AG08396 (cell line): ENCODE measurements at regions not wholly inside any gene's neighbourhood (a gene's known extent, or its start where the extent isn't known, plus 50 kb on each side); places are given as distances from the start of the nearest gene placed in this dataset.
A peak's percentile ranks its signal among the peaks of the same experiment; 100 is the strongest.
"Not testable (repeated sequence)": the region's sequence is repeated elsewhere in the genome, so short reads cannot be mapped to it uniquely, and the experiment has no call there.

Experiments used
- DNase-seq: peaks from one replicate; pipeline ENCODE4 v3.0.0; 2012; ENCODE audit warnings: low spot score, mixed read lengths

DNA sequence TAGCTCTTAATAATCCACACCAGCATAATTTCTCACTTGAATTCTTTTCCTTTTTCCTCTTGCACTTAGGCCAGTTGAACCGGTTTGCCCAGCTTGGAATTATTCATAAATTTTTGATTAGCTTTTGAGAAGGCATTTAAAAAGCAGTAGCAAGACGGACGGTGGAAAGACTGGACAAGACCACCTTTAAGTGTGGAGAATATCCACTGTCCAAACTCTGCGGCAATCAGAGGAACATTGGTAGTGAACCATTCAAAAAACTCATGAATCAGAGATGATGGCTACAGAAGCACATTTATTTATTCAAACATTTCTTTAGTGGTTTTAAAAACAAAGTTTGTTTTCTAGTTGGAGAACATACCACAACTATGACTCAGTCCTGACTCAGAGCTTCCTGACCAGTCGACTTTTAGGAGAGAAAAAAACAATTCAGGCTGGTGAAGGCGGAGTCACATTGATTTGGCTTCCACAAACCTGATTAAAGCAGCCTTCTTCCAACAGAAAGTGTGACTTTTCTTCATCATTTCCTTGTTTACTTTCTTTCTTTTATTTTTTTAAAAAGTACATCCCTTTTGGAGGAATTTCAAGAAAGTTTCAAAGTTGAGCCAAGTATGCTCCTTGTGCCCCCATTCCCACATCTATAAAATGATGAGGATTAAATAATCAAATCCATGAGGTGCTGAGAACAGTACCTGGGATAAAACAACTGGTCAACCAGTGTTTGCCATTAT, 128.8 kb downstream of the ADSS2 start:
- DNase-seq = peak; percentile 80

DNA sequence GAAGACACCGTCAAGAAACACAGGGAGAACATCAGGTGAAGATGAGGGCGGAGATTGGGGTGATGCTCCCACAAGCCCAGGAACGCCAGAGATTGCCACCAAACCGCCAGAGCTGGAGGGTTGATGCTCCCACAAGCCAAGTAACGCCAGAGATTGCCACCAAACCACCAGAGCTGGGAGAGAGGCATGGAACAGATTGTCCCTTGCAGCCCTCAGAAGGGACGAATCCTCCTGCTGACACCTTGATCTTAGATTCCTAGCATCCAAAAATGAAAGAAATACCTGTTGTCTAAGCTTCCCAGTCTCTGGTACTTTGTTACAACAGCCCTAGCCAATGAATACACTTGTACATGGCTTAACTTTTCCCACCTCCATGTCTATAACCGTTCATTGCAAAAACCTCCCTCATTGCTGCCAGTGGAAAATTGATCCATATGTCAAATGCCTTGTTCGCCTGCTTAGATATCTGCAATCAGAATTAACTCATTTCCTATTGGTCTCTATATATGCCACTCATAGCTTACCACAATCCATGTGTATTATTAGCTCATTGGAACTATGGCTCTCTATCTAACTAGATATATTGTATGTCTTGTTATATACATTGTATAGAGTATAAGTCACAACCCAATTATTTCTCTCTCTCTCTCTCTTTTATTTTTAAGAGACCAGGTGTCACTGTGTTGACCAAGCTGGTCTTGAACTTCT, 127.4 kb downstream of the ADSS2 start:
- no peak for DNase-seq

- no peak for DNase-seq
Observed at GRCh38 chr1:244325056-244325758, 126.5 kb downstream of the ADSS2 start.

GRCh38 chr1:244326757-244327156, 125.0 kb downstream of the ADSS2 start:
- DNase-seq = no peak

DNA sequence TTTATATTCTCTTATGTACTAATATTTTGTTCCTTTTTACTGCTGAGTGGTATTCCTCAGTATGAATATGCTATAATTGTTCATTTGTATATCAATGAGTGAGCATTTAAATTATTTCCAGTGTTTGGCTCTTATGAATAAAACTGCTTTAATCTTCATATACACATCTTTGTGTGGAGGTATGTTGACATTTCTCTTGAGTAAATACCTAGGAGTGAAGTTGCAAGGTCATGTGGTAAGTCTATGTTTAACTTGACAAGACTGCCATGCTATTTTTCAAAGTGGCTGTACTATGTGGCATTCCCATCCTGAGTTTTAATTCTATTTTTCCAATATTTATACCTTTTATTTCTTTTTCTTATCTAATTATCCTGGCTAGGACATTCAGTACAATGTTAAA, 124.2 kb downstream of the ADSS2 start:
- no peak for DNase-seq

DNA sequence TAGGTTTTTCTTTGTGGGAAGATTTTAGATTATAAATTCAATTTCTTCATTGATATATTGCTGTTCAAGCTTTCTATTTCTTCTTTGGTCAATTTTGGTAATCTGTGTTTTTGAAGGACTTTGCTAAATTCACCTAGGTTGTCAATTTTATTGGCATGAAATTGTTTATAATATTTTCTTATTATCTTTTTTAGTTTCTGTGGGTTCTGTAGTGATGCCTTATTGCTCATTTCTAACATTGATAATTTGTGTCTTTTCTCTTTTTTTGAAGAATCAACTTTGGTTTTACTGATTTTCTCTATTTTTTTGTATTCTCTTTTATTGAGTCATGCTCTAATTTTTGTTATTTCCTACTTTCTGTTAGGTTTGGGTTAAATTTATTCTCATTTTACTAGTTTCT, 123.2 kb downstream of the ADSS2 start:
- DNase-seq = no peak

DNA sequence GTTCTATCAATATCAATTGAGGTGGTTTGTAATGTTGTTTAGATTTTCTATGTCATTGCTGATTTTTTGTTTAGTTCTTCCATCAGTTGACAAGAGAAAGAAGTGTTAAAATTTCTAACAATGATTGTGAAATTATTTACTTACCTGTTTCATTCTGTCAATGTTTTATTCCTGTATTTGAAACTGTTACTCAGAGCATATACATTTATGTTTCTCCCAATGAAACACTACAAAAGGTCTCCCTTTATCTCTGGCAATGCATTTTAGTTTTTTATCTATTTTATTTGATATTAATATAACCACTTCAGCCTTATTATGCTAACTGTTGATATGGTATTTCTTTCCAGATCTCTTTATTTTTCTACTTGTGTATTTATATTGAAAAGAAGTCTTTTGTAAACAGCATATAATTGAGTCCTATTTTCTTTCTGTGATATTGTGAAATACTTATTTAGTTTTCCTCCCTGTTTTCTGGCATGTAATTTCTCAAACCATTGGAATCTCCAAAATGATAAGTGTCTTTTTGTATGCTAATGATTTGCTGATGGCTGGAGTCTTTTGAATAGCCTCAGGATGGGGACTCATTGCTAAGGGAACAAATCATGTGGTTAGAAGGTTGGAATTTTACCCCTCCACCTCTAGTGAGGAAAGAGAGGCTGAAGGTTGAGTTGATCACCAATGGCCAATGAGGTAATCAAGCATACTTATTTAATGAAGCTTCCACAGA, 122.0 kb downstream of the ADSS2 start:
- no peak for DNase-seq

DNA sequence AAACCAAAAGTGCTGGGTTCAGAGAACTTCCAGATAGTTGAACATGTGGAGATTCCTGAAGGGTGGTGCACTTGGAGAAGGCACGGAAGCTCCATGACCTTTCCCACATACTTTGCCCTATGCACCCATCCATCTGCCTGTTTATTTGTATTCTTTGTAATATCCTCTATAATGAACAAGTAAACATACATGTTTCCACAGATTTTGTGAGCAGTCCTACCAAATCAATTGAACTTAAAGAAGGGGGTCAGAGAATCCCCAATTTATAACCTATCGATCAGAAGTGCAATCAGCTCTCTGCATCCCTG, 121.4 kb downstream of the ADSS2 start:
- no peak for DNase-seq

DNA sequence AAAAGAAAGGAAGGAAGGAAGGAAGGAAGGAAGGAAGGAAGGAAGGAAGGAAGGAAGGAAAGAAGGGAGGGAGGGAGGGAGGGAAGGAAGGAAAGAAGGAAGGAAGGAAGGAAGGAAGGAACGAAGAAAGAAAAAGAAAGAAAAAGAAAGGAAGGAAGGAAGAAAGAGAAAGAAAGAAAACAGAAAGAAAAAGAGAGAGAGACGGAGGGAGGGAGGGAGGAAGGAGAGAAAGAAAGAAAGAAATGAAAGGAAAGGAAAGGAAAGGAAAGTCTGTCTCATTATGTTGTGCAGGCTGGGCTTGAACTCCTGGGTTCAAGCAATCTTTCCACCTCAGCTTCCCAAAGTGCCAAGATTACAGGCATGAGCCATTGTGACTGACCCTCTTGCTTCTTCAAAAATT, 118.9 kb downstream of the ADSS2 start:
- DNase-seq = not testable (repeated sequence)

- not testable (repeated sequence) for DNase-seq
Observed at GRCh38 chr1:244334315-244334714, 117.4 kb downstream of the ADSS2 start.

GRCh38 chr1:244334842-244335241, 116.9 kb downstream of the ADSS2 start:
- DNase-seq = not testable (repeated sequence)

DNA sequence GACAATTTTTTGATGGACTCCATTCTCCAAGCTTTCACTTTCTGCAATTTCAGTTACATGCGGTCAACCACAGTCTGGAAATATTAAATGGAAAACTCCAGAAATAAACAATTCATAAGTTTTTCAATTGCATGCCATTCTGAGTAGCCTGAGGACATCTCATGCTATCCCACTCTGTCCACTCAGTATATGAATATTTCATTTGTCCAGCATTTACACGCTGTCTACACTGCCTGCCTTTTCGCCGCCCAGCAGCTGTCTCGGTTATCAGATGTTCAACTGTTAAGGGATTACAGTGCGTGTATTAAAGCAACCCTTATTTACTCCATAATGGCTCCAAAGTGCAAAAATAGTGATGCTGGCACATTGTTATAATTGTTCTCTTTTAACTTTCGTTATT, 116.3 kb downstream of the ADSS2 start:
- no peak for DNase-seq

DNA sequence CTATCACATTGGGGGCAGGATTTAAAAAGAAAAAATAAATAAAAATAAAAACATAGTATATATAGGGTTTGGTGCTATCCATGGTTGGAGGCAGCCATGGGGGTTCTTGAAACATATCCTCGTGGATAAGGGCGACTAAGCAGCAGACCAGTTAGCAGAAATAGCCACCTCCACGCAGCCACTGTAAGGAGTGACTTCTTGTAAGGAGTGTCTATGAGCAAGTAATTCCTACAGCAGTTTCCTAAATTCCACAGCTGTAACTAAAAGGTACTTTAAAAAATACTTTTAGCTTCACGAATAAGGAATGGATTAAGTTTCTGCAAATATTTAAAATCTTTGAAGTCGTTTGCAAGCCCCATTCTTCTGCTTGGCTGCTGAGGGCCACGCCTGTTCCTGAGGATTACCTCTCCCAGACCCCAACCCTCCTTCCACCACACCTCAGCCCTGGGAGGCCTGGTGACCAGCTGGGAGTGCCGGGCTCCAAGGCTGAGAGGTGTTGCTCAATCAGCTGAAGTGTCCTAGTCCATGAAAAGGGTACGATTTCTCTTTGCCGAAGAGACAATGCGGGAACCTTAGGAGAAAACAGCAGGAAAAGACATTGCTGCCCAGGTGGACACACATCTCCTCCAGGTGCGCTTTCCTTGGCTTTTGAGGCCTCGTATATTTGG, 115.3 kb downstream of the ADSS2 start:
- no peak for DNase-seq

DNA sequence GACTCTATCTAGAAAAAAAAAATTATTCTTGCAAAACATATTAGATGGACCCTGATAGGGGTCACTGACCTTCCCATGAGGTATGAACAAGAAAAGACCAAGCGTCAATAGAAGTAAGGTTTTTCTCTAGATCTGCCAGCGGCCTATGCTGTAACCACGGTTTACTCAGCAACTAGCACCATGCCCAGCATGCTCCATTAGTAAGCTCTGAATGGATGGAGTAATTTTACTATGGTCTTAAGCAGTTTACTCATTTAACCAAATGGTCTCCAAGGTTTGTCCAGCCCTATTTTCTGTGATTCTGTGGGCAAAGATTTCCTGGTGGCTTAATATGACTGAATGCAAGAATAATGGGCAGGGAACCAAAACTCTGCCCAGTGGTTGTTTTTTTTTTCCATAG, 113.9 kb downstream of the ADSS2 start:
- no peak for DNase-seq

DNA sequence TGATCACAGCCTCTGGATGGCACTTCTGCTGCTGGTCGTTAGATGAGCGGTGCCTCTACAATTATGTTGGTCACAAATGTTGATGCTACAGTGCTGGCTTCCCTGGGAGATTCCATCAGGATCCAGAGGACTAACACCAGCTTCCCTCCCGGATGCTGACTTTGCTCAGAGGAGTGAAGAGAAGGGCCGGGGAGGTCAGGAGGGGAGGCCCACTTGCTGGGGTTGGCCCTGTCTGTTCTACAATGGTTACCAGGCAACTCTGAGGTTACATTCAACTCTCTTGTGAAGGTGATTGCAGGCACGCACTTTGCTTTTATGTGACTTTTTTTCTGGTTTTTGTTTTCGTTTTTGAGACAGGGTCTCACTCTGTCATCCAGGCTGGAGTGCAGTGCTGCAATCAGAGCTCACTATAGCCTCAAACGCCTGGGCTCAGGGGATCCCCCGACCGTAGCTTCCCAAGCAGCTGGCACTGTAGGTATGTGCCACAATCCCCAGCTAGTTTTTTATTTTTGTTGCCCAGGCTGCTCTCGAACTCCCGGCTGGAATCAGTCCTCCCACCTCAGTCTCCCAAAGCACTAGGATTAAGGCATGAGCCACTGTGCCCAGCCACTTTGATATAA, 112.5 kb downstream of the ADSS2 start:
- DNase-seq = no peak

DNA sequence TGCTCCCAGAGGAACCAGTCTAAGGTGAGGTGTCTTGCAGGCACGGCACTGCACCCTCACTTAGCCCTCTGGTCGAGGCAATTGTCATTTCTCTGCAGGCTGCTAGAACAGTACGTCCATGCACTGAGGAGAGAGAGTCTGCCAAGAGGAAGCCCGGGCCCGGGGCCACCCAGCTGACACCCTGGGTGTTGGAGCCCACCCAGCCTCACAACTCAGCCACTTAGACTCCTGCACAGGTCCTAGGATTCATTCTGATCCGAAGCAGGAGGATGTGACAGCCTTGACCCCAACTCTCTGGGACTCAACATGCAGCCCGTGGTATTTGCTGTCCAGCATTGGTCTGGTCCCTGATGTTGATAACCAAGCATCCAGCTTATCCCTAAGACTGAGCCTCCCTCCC, 111.9 kb downstream of the ADSS2 start:
- DNase-seq = no peak

DNA sequence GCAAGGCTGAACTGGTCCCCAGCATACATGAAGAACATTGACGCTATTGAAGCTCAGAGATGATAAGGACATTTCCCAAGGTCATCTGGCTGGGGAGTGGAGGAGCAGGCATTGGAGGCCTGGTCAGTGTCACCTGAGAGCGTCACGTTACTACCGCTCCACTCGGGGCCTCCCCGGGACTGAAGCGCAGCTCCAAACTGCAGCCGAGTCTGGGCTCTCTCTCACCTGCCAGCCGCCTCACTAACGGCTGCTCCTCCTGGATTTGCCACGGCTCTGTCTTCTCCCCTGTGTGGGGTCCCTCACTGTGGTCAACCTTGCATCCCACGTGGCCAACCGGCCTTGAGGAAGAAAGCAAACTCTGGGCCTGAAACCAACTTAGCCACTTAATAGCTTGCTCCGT, 111.3 kb downstream of the ADSS2 start:
- no peak for DNase-seq

DNA sequence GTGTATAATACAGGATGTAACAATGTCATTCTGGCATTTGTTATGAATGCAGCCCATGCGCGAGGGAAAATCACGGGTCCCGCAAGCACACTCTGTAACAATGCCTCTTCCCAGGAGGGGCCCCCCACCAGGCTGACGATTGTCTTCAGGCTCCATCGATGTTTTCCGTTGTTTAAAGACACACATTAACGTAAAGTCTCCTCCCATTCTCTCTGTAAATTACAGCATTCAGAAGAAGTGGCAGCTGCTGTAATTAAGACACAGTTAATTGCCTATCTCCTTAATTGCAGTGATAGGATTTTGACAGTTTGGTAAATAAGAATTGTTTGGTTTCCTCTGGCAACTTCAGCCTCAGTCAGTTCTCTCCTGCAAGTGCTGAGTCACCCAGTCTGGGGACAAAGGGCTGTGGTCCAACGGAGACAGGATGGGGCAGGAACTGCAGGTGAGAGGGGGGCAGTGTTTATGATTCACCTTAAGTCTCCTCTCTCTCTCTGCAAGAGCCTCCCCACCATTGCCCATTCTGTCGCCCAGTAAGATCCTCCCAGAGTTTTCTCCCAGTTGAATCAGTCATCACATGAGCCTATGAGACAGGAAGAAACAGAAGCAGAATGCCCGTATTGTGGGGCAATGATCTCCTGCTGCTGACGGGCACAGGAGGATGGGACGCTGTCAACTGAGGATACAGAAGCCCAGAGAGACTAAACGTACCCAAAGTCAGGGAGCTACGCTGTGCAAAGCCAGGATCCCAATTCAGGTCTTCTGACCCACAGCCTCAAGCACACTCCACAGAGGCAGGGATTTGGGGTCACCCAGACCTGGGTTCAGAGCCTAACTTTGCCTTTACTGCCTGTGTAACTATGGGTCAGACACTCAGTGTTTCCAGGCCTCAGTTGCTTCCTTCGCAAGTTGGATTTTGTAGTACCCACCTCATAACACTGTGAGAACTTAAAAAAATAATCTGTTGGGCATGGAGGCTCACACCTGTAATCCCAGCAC, 110.0 kb downstream of the ADSS2 start:
- DNase-seq = no peak

DNA sequence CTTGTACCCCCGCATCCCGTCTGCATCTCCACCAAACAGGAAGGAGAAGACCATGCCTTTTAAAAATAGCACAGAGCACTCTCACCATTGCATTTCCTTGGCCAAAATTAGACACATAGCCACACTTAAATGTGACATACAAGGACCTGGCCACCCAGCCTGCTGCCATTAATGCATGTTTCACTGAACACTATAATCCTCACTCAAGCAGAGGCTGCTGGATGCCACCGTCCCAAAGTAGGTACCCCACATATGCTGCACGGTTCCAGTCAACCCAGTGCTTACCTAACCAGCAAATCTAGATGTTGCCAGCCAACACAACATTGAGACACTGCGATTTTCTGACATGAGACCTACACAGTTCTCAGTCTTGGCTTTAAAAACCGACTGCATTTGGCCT, 107.7 kb downstream of the ADSS2 start:
- no peak for DNase-seq

- no peak for DNase-seq
Observed at GRCh38 chr1:244346972-244347618, 104.6 kb downstream of the ADSS2 start.
